DOHH2 (cell line): ENCODE measurements at regions not wholly inside any gene's neighbourhood (a gene's known extent, or its start where the extent isn't known, plus 50 kb on each side); places are given as distances from the start of the nearest gene placed in this dataset.

Source experiments
- EZH2phosphoT487 ChIP-seq: fragments of 200-600 bp; sonication (generic); IDR thresholded peaks from 2 replicates; pipeline ENCODE4 v1.6.1; 2017; ENCODE audit warnings: borderline replicate concordance, mild to moderate bottlenecking, antibody characterized with exemption, low read length, moderate library complexity, mixed read lengths
- TF ChIP-seq, protein P1 (sequence below): fragments of 200-600 bp; sonication (generic); IDR thresholded peaks from one replicate; pipeline ENCODE4 v1.5.1; 2014; ENCODE audit warnings: antibody characterized with exemption, mild to moderate bottlenecking, low read depth, low read length; ENCODE audit not compliant: poor library complexity, severe bottlenecking

DNA sequence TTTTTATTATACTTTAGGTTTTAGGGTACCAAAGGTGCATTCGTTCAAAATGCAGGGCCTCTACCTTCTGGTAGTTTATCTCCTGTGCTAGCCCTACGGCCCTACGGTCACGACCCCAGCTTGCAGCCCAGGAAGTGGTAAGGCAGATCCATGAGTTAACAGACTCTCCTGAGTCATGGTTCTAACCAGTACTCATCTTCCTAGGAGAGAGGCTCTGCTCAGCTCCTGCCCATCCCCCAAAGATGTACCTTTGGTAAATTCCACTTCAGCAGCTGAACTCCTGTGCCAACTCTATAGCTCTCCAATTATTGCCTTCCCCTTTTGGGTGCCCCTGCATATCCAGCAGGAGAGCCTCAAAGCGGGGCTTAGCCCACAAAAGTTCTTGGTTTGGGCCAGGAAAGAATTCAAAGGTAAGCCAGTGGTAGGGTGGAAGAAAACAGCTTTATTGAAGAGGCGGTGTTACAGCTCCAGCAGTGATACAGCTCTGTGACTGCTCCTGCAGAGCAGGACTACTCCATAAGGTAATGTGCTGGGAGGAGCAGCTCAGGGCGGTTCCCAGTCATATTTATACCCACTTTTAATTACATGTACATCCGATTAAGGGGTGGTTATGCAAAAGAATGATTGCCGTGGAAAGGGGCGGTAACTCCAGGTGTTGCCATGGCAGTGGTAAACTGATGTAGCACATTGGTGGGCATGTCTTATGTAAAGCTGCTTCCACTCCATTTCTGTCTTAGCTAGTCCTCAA lies 241.4 kb downstream of the PMP22 start:
- no peak for TF ChIP-seq EZH2phosphoT487
- TF ChIP-seq, protein P1, sequence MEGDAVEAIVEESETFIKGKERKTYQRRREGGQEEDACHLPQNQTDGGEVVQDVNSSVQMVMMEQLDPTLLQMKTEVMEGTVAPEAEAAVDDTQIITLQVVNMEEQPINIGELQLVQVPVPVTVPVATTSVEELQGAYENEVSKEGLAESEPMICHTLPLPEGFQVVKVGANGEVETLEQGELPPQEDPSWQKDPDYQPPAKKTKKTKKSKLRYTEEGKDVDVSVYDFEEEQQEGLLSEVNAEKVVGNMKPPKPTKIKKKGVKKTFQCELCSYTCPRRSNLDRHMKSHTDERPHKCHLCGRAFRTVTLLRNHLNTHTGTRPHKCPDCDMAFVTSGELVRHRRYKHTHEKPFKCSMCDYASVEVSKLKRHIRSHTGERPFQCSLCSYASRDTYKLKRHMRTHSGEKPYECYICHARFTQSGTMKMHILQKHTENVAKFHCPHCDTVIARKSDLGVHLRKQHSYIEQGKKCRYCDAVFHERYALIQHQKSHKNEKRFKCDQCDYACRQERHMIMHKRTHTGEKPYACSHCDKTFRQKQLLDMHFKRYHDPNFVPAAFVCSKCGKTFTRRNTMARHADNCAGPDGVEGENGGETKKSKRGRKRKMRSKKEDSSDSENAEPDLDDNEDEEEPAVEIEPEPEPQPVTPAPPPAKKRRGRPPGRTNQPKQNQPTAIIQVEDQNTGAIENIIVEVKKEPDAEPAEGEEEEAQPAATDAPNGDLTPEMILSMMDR: no peak
